Activated T-helper 9 cell treated with anti-CD3 and anti-CD28 coated beads, Interleukin-2, amount 50 U/mL, for 16 hours (primary cell): ENCODE measurements at regions not wholly inside any gene's neighbourhood (a gene's known extent, or its start where the extent isn't known, plus 50 kb on each side); places are given as distances from the start of the nearest gene placed in this dataset.
"Not testable (repeated sequence)": the region's sequence is repeated elsewhere in the genome, so short reads cannot be mapped to it uniquely, and the experiment has no call there.

Source experiments
- DNase-seq: peaks from one replicate; pipeline ENCODE4 v3.0.0-alpha.2; 2020; ENCODE audit warnings: low read depth

DNA sequence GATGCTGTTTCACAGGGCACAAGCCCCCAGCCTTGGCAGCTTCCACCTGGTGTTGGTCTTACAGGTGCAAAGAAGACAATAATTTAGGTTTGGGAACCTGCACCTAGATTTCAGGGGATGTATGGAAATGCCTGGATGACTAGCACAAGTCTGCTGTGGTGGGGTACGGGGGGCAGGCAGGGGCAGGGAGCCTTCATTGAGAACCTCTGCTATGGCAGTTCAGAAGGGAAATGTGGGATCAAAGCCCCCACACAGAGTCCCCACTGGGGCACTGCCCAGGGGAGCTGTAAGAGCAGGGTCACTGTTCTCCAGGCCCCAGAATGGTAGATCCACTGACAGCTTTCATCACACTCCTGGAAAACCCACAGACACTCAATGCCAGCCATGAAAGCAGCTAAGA lies 686.5 kb downstream of the FAM181B start:
- no peak for DNase-seq

DNA sequence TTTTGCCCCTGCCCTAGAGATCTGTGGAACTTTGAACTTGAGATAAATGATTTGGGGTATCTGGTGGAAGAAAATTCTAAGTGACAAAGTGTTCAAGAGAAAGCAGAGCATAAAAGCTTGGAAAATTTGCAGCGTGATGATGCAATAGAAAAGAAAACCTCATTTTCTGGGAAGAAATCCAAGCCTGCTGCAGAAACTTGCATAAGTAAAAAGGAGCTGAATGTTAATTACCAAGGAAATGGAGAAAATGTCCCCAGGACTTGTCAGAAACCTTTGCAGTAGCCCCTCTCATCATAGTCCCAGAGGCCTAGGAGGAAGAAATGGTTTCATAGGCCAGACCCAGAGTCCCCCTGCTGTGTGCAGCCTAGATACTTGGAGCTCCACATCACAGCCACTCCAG lies 686.9 kb downstream of the FAM181B start:
- no peak for DNase-seq

DNA sequence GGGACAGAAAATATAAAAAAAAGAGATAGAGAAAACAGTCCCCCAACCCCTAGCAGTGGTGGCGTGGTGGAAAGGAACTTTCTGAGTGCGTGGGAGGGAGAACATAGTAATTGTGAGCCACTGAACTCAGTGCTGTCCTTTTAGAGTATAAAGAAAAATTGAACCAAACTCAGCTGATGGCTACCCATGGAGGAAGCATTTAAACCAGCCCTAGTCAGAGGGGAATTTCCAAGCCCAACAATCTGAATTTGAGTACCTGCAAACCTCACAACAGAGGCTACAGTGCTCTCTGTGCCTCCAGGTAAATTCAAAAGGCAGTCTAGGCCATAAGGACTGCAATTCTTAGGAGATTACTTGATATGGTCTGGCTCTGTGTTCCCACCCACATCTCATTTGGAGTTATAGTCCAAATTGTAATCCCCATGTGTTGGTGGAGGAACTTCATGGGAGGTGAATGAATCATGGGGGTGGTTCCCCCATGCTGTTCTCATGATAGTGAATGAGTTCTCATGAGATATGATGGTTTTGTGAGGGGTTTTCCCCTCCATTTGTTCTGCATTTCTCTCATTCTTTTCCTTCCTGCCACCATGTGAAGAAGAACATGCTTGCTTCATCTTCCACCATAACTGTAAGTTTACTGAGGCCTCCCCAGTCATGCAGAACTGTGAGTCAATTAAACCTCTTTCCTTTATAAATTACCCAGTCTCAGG lies 687.8 kb downstream of the FAM181B start:
- DNase-seq: no peak

DNA sequence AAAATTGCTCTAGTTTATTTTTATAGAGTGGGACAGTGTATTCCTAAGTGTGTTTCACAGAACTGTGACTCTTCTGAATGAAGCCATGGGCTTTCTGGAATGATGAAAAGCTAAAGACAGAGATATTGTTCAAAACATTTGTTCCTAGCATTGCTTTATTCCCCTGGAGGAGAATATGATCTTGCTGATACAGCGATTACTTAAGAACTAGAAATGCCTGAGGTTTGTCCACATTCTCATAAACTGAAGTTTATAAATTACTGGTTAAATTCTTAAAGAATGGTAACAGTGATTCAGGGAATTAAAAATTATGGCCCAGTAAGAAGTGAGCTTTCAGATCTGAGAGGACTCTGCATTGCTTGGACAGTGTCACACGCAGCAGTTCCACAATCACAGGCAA lies 690.3 kb downstream of the FAM181B start:
- no peak for DNase-seq

DNA sequence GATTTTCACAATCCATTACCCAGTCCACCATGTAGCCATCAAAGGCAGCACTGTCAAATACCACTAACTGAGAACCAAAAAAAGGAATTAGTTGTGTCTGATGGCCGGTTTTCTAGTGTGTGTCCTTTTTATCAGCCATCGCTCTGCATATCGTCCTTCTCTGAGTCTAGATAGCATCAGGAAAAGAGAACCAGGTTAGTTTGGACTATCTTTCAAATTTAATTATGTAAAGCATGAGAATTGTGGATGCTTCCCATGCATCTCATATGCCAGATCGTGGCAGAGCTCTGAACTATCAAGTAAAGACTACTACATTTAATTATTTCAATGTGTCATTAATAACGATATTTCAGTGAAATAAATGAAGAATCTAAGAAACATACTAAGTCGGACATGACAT lies 691.9 kb downstream of the FAM181B start:
- DNase-seq: no peak

DNA sequence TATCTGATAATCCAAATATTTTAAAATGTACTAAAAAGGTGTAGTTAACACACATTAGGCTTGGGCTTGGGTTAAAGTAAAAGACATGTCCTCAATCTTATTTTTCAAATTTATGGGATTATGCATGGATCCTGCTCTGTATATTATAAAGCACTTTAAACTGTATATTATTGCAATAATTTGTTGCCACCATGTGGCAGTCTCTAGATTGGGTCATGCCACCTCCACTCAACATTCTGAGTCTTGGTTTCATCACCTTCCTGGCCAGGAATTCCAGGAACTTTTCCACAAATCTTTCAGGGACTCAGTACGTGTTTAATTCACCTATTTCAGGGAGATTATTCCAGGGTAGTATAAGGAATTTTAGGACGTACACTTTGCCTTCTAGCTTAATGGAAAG lies 695.5 kb downstream of the FAM181B start:
- no peak for DNase-seq

DNA sequence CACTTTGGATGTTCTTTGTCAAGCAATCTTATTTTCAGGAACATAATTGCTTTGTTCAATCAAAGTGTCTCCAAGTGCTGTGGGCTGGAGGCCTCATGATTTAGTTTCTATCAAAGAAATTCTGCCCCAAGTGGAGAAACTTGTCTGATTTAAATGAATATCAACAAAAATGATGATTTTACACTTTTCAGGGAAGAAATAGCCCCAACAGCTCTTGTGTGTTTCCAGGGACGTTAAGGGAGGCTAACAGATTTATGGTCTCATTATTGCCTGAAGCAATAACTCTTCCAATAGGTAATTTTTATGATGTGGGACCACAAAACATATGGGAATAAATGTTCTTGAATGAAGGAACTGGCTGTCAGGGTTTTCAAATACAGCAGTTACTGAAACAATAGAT lies 699.1 kb downstream of the FAM181B start:
- DNase-seq: no peak

DNA sequence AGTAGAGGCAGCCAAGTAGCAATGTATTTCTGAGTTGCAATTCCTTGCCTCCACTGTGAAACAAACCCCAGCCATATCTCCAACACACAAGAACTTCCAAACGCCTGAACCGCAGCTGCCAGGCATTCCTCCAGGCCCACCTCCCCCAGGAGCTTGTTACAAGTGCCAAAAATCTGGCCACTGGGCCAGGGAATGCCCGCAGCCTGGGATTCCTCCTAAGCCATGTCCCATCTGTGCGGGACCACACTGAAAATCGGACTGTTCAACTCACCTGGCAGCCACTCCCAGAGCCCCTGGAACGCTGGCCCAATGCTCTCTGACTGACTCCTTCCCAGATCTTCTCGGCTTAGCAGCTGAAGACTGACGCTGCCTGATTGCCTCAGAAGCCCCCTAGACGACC lies 706.3 kb downstream of the FAM181B start:
- DNase-seq: not testable (repeated sequence)

DNA sequence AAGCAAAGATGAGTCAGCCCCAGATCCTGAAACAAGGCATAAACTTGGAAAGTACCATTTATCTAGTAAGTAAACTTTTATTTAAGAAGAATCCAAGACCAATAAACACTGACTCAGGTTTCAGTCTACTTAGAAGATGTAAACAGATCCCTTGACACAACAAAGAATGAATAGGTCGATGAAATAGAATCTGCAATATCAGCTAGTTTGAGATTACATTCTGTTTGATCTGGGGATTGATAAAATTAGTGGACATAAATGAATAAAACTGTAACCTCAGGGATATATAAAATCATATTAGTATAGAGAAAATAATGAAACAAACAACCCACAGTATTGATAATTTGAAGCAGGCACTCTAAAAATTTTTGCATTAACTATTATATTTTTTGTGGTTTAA lies 708.9 kb downstream of the FAM181B start:
- DNase-seq: no peak

DNA sequence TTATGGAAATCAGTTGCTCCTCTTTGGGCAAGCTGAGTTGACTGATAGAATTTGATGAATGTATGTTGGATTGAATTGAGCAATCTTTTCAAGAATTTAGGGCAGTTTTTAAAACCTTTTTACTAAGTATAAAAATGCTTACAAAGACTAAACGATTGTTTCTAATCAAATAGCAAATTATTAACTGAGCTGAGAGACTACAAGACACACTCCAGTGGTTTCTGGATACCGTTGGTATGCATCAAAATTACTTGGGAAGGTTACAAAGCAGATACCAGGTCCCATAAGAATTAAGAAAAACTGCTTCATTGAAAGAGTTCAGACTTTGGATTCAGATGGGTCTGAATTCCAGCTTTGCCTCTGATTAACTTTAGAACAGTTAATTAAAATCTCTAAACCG lies 721.4 kb downstream of the FAM181B start:
- no peak for DNase-seq

DNA sequence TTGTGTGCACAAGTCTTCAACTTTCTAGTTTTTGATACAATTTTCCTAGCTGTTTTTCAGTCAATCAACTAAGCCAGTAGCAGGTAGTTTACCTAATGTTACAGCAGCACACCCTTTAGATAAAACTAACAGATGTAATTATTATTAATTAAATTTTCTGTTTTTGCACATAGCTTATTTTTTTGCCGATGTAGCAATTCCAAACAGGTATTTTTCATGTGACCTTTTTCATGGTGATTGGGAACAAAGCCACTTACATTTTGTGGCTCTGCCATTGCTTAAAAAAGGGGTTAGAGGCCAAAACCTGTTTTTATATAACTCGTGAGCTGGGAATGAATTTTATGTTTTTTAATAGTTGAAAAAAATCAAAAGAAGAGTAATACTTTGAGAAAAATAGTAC lies 724.5 kb downstream of the FAM181B start:
- DNase-seq: no peak

DNA sequence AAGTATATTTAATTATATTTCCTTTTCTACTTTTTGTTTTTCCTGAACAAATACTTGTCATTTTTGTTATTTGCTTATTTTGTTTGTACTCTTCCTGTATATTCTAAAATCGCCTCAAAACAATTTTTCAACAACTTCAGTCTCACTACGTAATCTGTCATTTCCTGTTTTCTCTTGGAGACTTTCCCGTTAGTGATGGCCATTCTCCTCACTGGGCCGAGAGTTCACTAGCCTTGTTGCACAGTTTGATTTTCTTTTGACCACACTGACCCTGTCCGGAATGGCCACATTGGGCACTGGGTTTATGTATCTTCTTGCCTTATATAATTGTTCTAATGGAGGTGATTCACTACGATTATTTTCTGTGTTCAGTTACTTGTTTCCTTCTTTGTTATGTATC lies 726.1 kb downstream of the FAM181B start:
- DNase-seq: no peak

DNA sequence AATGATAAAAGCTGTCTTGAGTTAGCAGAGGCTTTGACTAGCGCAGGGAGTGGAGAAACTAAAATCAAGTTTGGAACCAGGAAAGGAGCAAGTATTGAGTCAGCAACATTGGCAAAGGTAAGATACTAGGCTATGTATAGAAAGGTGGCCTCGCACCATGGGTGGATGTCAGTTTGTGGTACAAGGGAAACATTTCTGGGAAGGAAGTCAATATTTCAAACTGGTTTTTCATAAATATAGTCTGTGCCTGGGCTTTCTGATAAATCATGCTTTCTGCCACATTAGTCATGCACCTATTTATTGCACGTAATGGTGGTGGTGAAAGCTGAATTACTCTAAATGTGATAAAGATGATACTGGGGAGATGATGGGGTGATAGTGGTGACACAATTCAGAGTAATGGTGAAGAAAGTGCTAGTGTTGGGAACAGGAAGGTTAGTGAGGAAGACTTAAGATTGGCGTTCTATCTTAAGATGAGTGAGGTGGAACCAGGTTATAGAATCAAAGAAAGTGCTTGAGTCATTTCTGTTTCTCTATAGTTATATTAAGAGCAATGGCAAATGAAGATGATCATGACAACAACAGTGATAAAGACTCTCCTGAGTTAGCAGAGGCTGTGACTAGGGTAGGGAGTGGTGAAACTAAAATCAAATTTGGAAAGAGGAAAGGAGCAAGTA lies 729.0 kb downstream of the FAM181B start:
- DNase-seq: no peak

DNA sequence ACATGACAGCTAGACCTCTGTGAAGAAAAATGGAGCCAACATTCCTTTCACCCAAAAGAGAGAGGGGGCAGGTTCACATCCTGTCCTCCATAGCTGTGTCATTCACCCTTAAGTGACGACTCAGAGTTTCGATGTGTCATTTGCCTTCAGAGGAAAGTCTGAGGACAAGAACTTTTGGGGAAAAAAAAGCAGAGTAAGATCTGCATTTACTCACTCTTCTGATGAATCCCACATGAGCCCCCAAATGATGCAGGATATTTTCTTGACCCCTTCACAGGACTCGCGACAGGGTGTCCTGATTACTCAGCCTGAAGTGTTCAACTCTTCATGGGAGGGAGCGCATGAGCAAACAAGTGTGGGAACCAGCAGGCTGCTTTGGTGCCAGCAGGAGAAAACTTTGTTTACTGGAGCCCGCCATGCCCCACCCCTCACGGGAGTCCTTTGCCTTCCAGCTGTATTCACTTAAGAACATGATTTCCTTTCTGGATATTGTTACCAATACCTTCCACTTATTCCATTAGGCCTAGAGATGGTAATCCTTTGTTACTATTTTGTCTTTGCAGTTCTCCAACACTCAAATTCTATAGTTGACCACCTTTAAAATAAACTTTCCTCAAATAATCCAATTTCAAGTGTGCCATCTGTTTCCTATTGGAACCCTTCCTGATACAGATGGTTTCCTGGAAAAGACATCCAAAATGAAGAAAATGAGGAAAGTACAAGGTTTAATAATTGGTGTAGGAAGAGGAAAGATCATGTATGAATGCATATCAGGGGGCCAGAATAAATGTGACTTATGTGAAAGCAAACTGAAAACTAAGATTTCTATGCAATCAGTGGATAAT lies 729.8 kb downstream of the FAM181B start:
- no peak for DNase-seq

DNA sequence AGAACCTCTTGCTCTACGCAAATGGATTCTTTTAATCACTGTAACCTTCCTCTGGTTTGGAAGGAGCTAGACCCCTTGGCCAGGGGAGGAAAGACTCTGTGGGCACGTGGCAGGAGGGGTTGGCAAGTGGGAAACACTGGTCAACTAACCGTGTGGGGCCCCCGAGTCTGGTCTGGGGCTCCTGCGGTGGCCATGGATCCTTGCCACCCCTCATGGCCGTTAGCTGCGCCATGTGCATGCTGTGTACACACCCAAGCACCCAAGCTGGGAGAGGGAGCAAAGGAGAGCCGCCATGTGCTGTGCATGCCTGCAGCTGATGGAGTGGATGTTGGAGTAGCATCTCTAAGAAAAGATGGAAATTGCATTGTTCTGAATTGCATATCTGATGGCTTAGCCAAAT lies 730.6 kb downstream of the FAM181B start:
- no peak for DNase-seq

DNA sequence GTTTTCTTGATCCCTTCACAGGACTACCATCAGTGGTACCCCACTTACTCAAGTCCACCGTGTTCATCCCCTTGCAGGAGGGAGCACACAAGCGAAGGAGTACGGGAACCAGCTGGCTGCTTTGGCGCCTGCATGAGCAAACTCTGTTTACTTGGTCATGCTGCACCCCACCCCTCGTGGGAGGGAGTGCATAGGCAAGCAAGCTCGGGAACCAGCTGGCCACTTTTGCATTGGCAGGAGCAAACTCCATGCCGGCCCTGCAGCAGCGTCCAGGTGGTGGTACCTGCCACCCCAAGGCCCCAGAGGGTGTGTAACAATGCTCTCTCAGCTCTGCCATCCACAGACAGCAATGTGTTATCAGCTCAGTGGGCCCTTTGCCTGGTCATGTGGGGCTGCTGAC lies 737.8 kb downstream of the FAM181B start:
- no peak for DNase-seq

DNA sequence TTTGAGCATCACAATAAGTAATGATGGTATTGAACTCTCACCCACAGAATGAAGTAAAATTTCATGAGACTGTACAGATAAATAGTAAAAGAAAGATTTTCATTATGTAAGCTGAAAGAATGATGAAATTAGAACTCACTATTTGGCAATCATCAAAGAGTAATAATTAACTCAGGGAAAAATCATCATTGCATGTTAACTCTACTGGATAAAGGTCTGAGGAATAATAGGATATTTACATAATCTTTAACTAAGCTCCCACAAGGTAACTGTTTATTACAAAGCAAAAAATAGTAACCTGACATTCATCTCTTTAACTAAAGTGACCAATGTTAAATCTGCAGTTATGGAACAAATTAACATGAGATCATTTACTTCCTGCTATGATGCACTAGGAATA lies 739.9 kb downstream of the FAM181B start:
- DNase-seq: no peak

DNA sequence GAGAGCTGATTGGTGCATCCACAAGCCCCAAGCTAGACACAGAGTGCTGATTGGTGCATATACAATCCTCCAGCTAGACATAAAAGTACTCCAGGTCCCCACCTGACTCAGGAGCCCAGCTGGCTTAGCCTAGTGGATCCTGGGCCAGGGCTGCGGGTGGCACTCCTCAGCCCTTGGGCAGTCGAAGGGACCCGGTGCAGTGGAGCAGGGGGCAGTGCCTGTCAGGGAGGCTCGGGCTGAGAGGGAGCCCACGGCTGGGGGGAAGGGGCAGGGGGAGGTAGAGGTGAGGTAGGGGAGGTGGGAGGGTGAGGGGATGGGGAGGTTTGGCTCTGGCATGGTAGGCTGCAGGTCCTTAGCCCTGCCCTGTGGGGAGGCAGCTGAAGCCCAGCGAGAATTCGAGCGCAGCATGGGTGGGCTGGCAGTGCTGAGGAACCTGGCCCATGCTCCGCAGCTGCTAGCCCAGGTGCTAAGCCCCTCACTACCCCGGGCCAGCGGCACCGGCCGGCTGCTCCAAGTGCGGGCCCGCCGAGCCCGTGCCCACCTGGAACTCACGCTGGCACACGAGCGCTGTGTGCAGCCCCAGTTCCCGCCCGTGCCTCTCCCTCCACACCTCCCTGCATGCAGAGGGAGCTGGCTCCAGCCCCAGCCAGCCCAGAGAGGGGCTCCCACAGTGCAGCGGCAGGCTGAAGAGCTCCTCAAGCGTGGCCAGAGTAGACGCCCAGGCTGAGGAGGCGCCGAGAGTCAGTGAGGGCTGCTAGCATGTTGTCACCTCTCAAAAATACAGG lies 742.8 kb downstream of the FAM181B start:
- DNase-seq: no peak

DNA sequence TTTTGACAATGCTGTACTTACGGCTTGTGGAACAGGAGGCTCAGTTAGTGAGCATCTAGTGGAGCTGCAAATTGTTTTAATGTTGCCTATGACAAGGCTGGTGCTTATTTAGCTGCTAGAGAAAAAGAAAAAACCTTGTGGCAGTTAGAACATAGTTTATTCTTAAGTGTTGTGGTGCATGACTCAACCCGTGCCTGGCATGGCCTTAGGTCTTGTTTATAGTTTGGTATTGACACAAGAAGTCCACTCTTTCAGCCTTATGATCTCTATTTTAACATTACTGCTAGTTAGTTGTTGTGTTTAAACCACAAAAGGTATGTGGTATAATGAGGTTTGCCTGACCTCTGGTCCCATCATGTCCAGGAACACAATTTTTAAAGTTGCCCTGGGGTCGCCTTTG lies 744.6 kb downstream of the FAM181B start:
- DNase-seq: no peak

DNA sequence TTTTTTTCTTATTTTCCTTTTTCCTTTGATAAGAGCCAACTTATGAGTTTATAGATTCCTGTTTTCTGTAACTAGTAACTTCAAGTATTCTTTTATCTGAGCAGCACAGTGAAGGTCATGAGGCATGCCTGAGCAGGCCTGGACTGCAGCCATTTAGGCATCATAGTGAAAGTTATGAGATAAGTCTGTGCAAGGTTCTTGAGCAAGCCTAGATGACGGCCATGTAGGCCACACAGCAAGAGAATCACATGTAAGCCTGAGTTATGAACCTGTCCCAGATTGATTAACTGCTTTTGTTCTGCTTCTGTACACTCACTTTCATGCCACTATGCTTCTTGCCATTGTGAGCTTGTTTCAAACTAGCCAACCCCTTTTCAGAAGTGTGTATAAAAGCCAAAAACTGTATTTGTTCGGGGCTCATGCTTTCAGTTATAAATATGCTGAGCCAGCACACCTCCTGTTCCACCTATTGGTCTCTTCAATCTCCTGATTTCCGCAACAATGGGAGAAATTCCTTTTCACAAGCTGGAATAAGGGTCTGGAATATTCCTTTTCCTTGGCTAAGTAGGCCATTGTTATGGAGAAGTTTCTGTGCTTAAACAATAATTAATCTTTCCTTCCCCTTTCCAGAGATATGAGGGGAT lies 745.7 kb downstream of the FAM181B start:
- DNase-seq: no peak

DNA sequence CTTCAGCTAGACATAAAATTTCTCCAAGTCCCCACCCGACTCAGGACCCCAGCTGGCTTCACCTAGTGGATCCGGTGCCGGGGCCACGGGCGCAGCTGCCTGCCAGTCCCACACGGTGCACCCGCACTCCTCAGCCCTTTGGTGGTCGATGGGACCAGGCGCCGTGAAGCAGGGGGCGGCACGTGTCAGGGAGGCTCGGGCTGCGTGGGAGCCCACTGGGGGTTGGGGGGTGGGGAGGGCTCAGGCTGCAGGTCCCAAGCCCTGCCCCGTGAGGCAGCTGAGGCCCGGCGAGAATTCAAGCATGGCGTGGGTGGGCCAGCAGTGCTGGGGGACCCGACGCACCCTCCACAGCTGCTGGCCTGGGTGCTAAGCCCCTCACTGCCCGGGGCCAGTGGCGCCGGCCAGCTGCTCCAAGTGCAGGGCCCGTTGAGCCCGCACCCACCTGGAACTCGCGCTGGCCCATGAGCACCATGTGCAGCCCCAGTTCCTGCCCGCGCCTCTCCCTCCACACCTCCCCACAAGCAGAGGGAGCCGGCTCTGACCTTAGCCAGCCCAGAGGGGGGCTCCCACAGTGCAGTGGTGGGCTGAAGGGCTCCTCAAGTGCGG lies 747.0 kb downstream of the FAM181B start:
- no peak for DNase-seq
